HG02588 (cell line): ENCODE measurements at regions not wholly inside any gene's neighbourhood (a gene's known extent, or its start where the extent isn't known, plus 50 kb on each side); places are given as distances from the start of the nearest gene placed in this dataset.

Experiments
- ATAC-seq: cut with Tn5 transposase; IDR thresholded peaks from one replicate; pipeline ENCODE4 v1.9.1; 2021; ENCODE audit warnings: mild to moderate bottlenecking, moderate library complexity; ENCODE audit not compliant: unreplicated experiment

- no peak for ATAC-seq
These were observed 55.4 kb upstream of the CDH12 start for GRCh38 chr5:22908586-22908985.

GRCh38 chr5:22908129-22908528, 55.0 kb upstream of the CDH12 start:
- ATAC-seq: no peak
